ENCODE measurements at regions not wholly inside any gene's neighbourhood (a gene's known extent, or its start where the extent isn't known, plus 50 kb on each side); places are given as distances from the start of the nearest gene placed in this dataset.

DNA sequence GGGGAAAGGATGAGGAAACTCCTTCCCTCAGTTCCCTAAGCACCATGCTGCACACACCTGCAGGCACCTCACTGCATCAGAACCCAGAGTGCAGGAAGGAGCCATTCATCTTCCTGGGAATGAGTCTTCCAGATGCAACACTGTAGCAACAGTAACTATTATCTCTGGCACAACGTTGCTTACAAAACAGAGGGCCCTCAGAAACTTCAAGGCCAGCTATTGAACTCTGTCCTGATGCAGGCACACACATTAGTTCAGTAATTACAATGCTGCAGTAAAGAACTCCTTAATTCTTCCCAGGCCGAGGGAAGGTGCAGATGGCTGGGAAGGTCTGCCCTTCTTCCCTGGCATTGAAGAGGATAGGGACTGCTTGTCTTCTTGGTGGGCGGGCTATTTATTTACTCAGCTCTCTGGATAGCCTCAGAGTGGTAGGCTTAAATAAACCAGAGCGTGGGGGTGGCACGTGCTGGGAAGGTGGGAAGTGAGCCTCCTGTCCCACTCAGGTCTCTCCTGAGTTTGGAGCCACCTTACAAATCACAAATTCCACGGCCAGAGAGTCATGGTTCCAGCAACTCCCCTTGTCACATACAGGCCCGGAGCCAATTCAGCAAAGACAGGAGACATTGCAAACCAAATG lies 125.1 kb upstream of the JCAD start:
- H3K27ac Mint-ChIP-seq, result no peak overlapping the region

More for the DNA sequence above, 125.1 kb upstream of the JCAD start:
- Histone ChIP-seq H3K9me2 (ENCODE audit: insufficient read depth) (no peaks in the 10 kb centered on the region), H3K27ac (ENCODE audit: low read depth) (no peak overlapping the region), H3K4me2 (no peak overlapping the region), H3K79me2 (replicated peaks; ENCODE audit: insufficient read depth) (no peaks in the 10 kb centered on the region), H4K20me1 (replicated peaks; ENCODE audit: insufficient read depth) (no peaks in the 10 kb centered on the region), H3K4me1 (ENCODE audit: insufficient read depth) (no peaks in the 10 kb centered on the region), H3F3A (replicated peaks; ENCODE audit: low read depth) (no peaks in the 10 kb centered on the region), H2AFZ (no peak overlapping the region), H3K4me3 (no peak overlapping the region), H3K27me3 (ENCODE audit: insufficient read depth) (no peaks in the 10 kb centered on the region), H3K36me3 (ENCODE audit: insufficient read depth) (no peaks in the 10 kb centered on the region)
- Mint-ChIP-seq H3K27me3 (ENCODE audit: insufficient read depth, low read depth, poor library complexity) (peaks cover 1% of the 10 kb centered on the region), H3K4me1 (no peaks in the 10 kb centered on the region), H3K36me3 (ENCODE audit: low read depth) (no peaks in the 10 kb centered on the region), H3K9me3 (no peaks in the 10 kb centered on the region), H3K4me3 (no peak overlapping the region)
- no peak for DNase-seq (ENCODE audit: low spot score)
- ATAC-seq, result no peak
- no peak for TF ChIP-seq CREB1 (CRISPR knock-in tag; IDR thresholded peaks at IDR 0.05; ENCODE audit: low read depth)
- TF ChIP-seq, protein P1, sequence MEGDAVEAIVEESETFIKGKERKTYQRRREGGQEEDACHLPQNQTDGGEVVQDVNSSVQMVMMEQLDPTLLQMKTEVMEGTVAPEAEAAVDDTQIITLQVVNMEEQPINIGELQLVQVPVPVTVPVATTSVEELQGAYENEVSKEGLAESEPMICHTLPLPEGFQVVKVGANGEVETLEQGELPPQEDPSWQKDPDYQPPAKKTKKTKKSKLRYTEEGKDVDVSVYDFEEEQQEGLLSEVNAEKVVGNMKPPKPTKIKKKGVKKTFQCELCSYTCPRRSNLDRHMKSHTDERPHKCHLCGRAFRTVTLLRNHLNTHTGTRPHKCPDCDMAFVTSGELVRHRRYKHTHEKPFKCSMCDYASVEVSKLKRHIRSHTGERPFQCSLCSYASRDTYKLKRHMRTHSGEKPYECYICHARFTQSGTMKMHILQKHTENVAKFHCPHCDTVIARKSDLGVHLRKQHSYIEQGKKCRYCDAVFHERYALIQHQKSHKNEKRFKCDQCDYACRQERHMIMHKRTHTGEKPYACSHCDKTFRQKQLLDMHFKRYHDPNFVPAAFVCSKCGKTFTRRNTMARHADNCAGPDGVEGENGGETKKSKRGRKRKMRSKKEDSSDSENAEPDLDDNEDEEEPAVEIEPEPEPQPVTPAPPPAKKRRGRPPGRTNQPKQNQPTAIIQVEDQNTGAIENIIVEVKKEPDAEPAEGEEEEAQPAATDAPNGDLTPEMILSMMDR (conservative IDR thresholded peaks at IDR 0.05; ENCODE audit: low read depth in 2 of 2), result no peak
- no peak for TF ChIP-seq NANOG (IDR thresholded peaks at IDR 0.05; ENCODE audit: borderline replicate concordance)
- no peak for TF ChIP-seq ZNF114 (CRISPR knock-in tag; IDR thresholded peaks at IDR 0.05)
- no peak for TF ChIP-seq STAT1 (IDR thresholded peaks at IDR 0.05; ENCODE audit: unreplicated experiment)
- no peak for TF ChIP-seq ZNF331 (CRISPR knock-in tag; IDR thresholded peaks at IDR 0.05; ENCODE audit: low read depth)
- TF ChIP-seq POLR2AphosphoS5 (IDR thresholded peaks at IDR 0.05; ENCODE audit: low read depth), result no peak
- TF ChIP-seq, protein P2, sequence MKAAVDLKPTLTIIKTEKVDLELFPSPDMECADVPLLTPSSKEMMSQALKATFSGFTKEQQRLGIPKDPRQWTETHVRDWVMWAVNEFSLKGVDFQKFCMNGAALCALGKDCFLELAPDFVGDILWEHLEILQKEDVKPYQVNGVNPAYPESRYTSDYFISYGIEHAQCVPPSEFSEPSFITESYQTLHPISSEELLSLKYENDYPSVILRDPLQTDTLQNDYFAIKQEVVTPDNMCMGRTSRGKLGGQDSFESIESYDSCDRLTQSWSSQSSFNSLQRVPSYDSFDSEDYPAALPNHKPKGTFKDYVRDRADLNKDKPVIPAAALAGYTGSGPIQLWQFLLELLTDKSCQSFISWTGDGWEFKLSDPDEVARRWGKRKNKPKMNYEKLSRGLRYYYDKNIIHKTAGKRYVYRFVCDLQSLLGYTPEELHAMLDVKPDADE (IDR thresholded peaks at IDR 0.05), result no peak
- TF ChIP-seq EZH2phosphoT487 (IDR thresholded peaks at IDR 0.05; ENCODE audit: unreplicated experiment), result no peak
- TF ChIP-seq JUNB (IDR thresholded peaks at IDR 0.05; ENCODE audit: unreplicated experiment), result no peak
- TF ChIP-seq, protein P3, sequence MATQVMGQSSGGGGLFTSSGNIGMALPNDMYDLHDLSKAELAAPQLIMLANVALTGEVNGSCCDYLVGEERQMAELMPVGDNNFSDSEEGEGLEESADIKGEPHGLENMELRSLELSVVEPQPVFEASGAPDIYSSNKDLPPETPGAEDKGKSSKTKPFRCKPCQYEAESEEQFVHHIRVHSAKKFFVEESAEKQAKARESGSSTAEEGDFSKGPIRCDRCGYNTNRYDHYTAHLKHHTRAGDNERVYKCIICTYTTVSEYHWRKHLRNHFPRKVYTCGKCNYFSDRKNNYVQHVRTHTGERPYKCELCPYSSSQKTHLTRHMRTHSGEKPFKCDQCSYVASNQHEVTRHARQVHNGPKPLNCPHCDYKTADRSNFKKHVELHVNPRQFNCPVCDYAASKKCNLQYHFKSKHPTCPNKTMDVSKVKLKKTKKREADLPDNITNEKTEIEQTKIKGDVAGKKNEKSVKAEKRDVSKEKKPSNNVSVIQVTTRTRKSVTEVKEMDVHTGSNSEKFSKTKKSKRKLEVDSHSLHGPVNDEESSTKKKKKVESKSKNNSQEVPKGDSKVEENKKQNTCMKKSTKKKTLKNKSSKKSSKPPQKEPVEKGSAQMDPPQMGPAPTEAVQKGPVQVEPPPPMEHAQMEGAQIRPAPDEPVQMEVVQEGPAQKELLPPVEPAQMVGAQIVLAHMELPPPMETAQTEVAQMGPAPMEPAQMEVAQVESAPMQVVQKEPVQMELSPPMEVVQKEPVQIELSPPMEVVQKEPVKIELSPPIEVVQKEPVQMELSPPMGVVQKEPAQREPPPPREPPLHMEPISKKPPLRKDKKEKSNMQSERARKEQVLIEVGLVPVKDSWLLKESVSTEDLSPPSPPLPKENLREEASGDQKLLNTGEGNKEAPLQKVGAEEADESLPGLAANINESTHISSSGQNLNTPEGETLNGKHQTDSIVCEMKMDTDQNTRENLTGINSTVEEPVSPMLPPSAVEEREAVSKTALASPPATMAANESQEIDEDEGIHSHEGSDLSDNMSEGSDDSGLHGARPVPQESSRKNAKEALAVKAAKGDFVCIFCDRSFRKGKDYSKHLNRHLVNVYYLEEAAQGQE (IDR thresholded peaks at IDR 0.05; ENCODE audit: unreplicated experiment), result no peak
- no peak for TF ChIP-seq EZH2 (IDR thresholded peaks at IDR 0.05; ENCODE audit: low read depth, unreplicated experiment)
- TF ChIP-seq, protein P4, sequence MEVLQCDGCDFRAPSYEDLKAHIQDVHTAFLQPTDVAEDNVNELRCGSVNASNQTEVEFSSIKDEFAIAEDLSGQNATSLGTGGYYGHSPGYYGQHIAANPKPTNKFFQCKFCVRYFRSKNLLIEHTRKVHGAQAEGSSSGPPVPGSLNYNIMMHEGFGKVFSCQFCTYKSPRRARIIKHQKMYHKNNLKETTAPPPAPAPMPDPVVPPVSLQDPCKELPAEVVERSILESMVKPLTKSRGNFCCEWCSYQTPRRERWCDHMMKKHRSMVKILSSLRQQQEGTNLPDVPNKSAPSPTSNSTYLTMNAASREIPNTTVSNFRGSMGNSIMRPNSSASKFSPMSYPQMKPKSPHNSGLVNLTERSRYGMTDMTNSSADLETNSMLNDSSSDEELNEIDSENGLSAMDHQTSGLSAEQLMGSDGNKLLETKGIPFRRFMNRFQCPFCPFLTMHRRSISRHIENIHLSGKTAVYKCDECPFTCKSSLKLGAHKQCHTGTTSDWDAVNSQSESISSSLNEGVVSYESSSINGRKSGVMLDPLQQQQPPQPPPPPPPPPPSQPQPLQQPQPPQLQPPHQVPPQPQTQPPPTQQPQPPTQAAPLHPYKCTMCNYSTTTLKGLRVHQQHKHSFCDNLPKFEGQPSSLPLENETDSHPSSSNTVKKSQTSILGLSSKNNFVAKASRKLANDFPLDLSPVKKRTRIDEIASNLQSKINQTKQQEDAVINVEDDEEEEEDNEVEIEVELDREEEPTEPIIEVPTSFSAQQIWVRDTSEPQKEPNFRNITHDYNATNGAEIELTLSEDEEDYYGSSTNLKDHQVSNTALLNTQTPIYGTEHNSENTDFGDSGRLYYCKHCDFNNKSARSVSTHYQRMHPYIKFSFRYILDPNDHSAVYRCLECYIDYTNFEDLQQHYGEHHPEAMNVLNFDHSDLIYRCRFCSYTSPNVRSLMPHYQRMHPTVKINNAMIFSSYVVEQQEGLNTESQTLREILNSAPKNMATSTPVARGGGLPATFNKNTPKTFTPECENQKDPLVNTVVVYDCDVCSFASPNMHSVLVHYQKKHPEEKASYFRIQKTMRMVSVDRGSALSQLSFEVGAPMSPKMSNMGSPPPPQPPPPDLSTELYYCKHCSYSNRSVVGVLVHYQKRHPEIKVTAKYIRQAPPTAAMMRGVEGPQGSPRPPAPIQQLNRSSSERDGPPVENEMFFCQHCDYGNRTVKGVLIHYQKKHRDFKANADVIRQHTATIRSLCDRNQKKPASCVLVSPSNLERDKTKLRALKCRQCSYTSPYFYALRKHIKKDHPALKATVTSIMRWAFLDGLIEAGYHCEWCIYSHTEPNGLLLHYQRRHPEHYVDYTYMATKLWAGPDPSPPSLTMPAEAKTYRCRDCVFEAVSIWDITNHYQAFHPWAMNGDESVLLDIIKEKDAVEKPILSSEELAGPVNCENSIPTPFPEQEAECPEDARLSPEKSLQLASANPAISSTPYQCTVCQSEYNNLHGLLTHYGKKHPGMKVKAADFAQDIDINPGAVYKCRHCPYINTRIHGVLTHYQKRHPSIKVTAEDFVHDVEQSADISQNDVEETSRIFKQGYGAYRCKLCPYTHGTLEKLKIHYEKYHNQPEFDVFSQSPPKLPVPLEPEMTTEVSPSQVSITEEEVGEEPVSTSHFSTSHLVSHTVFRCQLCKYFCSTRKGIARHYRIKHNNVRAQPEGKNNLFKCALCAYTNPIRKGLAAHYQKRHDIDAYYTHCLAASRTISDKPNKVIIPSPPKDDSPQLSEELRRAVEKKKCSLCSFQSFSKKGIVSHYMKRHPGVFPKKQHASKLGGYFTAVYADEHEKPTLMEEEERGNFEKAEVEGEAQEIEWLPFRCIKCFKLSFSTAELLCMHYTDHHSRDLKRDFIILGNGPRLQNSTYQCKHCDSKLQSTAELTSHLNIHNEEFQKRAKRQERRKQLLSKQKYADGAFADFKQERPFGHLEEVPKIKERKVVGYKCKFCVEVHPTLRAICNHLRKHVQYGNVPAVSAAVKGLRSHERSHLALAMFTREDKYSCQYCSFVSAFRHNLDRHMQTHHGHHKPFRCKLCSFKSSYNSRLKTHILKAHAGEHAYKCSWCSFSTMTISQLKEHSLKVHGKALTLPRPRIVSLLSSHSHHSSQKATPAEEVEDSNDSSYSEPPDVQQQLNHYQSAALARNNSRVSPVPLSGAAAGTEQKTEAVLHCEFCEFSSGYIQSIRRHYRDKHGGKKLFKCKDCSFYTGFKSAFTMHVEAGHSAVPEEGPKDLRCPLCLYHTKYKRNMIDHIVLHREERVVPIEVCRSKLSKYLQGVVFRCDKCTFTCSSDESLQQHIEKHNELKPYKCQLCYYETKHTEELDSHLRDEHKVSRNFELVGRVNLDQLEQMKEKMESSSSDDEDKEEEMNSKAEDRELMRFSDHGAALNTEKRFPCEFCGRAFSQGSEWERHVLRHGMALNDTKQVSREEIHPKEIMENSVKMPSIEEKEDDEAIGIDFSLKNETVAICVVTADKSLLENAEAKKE (CRISPR knock-in tag; IDR thresholded peaks at IDR 0.05), result no peak

Data from GM23338 (cell line).